HG02885 (cell line): ENCODE measurements at regions not wholly inside any gene's neighbourhood (a gene's known extent, or its start where the extent isn't known, plus 50 kb on each side); places are given as distances from the start of the nearest gene placed in this dataset.
"Not testable (repeated sequence)": the region's sequence is repeated elsewhere in the genome, so short reads cannot be mapped to it uniquely, and the experiment has no call there.

Experiments used
- ATAC-seq: cut with Tn5 transposase; IDR thresholded peaks from one replicate; pipeline ENCODE4 v1.9.1; 2021; ENCODE audit warnings: mild to moderate bottlenecking; ENCODE audit not compliant: unreplicated experiment, poor library complexity

GRCh38 chr2:134040626-134041172, 213.2 kb upstream of the MGAT5 start:
- ATAC-seq: peak; percentile 42

GRCh38 chr2:134041877-134042276, 212.0 kb upstream of the MGAT5 start:
- ATAC-seq: no peak

GRCh38 chr2:134043028-134043427, 210.8 kb upstream of the MGAT5 start:
- not testable (repeated sequence) for ATAC-seq

- ATAC-seq: no peak
These were observed 201.7 kb upstream of the MGAT5 start for GRCh38 chr2:134052173-134052572.

- no peak for ATAC-seq
These were observed 197.7 kb upstream of the MGAT5 start for GRCh38 chr2:134056173-134056572.

- ATAC-seq: not testable (repeated sequence)
These were observed 192.8 kb upstream of the MGAT5 start for GRCh38 chr2:134061066-134061465.

- ATAC-seq: not testable (repeated sequence)
These were observed 191.6 kb upstream of the MGAT5 start for GRCh38 chr2:134062235-134062634.

GRCh38 chr2:134063916-134064315, 190.0 kb upstream of the MGAT5 start:
- ATAC-seq: not testable (repeated sequence)

GRCh38 chr2:134070281-134070741, 183.6 kb upstream of the MGAT5 start:
- ATAC-seq: no peak

- no peak for ATAC-seq
These were observed 181.5 kb upstream of the MGAT5 start for GRCh38 chr2:134072341-134072740.

- no peak for ATAC-seq
These were observed 180.8 kb upstream of the MGAT5 start for GRCh38 chr2:134073023-134073422.

GRCh38 chr2:134074619-134075018, 179.3 kb upstream of the MGAT5 start:
- no peak for ATAC-seq

- no peak for ATAC-seq
These were observed 178.7 kb upstream of the MGAT5 start for GRCh38 chr2:134075204-134075603.

GRCh38 chr2:134078354-134078753, 175.5 kb upstream of the MGAT5 start:
- ATAC-seq: no peak

GRCh38 chr2:134079373-134079772, 174.5 kb upstream of the MGAT5 start:
- peak; percentile 96 for ATAC-seq

GRCh38 chr2:134080386-134081089, 173.3 kb upstream of the MGAT5 start:
- ATAC-seq: no peak

- ATAC-seq: no peak
These were observed 172.5 kb upstream of the MGAT5 start for GRCh38 chr2:134081238-134081938.

GRCh38 chr2:134083548-134083947, 170.3 kb upstream of the MGAT5 start:
- ATAC-seq: no peak

GRCh38 chr2:134086594-134087219, 167.2 kb upstream of the MGAT5 start:
- ATAC-seq: no peak

- ATAC-seq: peak; percentile 59
These were observed 166.4 kb upstream of the MGAT5 start for GRCh38 chr2:134087371-134087921.

GRCh38 chr2:134089454-134089853, 164.4 kb upstream of the MGAT5 start:
- no peak for ATAC-seq
